H9 (cell line): ENCODE measurements at regions not wholly inside any gene's neighbourhood (a gene's known extent, or its start where the extent isn't known, plus 50 kb on each side); places are given as distances from the start of the nearest gene placed in this dataset.

Experiments
- DNase-seq: peaks from one replicate; pipeline ENCODE4 v3.0.0-alpha.2; 2017
- H2AFZ ChIP-seq: one replicate; pipeline ENCODE4 v1.6.1; 2013; ENCODE audit warnings: mild to moderate bottlenecking, low read length, control low read depth, moderate library complexity
- H2AK5ac ChIP-seq: 2 replicates; pipeline ENCODE4 v1.6.1; 2013; ENCODE audit warnings: low read length, control low read depth, mixed read lengths; ENCODE audit not compliant: insufficient read length
- H2BK120ac ChIP-seq: one replicate; pipeline ENCODE4 v1.6.1; 2013; ENCODE audit warnings: low read depth, mild to moderate bottlenecking, low read length, control low read depth, inconsistent platforms; ENCODE audit not compliant: poor library complexity, severe bottlenecking
- H2BK12ac ChIP-seq: 2 replicates; pipeline ENCODE4 v1.6.1; 2013; ENCODE audit warnings: low read length, control low read depth, mixed read lengths, low read depth; ENCODE audit not compliant: insufficient read length
- H2BK15ac ChIP-seq: 2 replicates; pipeline ENCODE4 v1.6.1; 2013; ENCODE audit warnings: low read depth, low read length, control low read depth
- H2BK20ac ChIP-seq: one replicate; pipeline ENCODE4 v1.6.1; 2013; ENCODE audit warnings: low read depth, mild to moderate bottlenecking, low read length, control low read depth, inconsistent platforms; ENCODE audit not compliant: poor library complexity, severe bottlenecking
- H2BK5ac ChIP-seq: 2 replicates; pipeline ENCODE4 v1.6.1; 2013; ENCODE audit warnings: low read length, control low read depth, mixed read lengths; ENCODE audit not compliant: insufficient read length
- H3K14ac ChIP-seq: 2 replicates; pipeline ENCODE4 v1.6.1; 2013; ENCODE audit warnings: low read length, control low read depth; ENCODE audit not compliant: insufficient read depth
- H3K18ac ChIP-seq: 2 replicates; pipeline ENCODE4 v1.6.1; 2013; ENCODE audit warnings: low read depth, mild to moderate bottlenecking, mixed read lengths, low read length, control low read depth; ENCODE audit not compliant: insufficient read length
- H3K23ac ChIP-seq: 2 replicates; pipeline ENCODE4 v1.6.1; 2013; ENCODE audit warnings: low read length, control low read depth, mixed read lengths, low read depth; ENCODE audit not compliant: insufficient read length
- H3K23me2 ChIP-seq: 2 replicates; pipeline ENCODE4 v1.6.1; 2013; ENCODE audit warnings: low read depth, mild to moderate bottlenecking, mixed read lengths, low read length, control low read depth; ENCODE audit not compliant: insufficient read length, poor library complexity, severe bottlenecking
- H3K27ac ChIP-seq: 2 replicates; pipeline ENCODE4 v1.5.1; 2013; ENCODE audit warnings: low read length, control low read depth, mixed read lengths, low read depth; ENCODE audit not compliant: insufficient read length
- H3K27me3 ChIP-seq: 2 replicates; pipeline ENCODE4 v1.6.1; 2013; ENCODE audit warnings: low read length, control low read depth, inconsistent platforms; ENCODE audit not compliant: insufficient read depth
- H3K4ac ChIP-seq: 2 replicates; pipeline ENCODE4 v1.6.1; 2013; ENCODE audit warnings: low read depth, mild to moderate bottlenecking, control low read depth, inconsistent platforms, low read length, moderate library complexity
- H3K4me1 ChIP-seq: 2 replicates; pipeline ENCODE4 v1.6.1; 2013; ENCODE audit warnings: low read length, control low read depth, inconsistent platforms; ENCODE audit not compliant: insufficient read depth
- H3K4me2 ChIP-seq: 2 replicates; pipeline ENCODE4 v1.6.1; 2013; ENCODE audit warnings: low read length, control low read depth, mixed read lengths; ENCODE audit not compliant: insufficient read length, insufficient read depth
- H3K56ac ChIP-seq: 2 replicates; pipeline ENCODE4 v1.6.1; 2013; ENCODE audit warnings: low read depth, mild to moderate bottlenecking, mixed read lengths, low read length, control low read depth; ENCODE audit not compliant: insufficient read length
- H3K79me1 ChIP-seq: 2 replicates; pipeline ENCODE4 v1.6.1; 2013; ENCODE audit warnings: low read depth, mild to moderate bottlenecking, moderate library complexity, low read length, control low read depth, inconsistent platforms; ENCODE audit not compliant: insufficient read depth, poor library complexity, severe bottlenecking
- H3K79me2 ChIP-seq: 2 replicates; pipeline ENCODE4 v1.6.1; 2013; ENCODE audit warnings: low read length, control low read depth, inconsistent platforms; ENCODE audit not compliant: insufficient read depth
- H3K9ac ChIP-seq: 2 replicates; pipeline ENCODE4 v1.6.1; 2013; ENCODE audit warnings: low read length, control low read depth, mixed read lengths; ENCODE audit not compliant: insufficient read length; ENCODE audit errors: extremely low read depth
- H3K9me3 ChIP-seq: one replicate; pipeline ENCODE4 v1.6.1; 2013; ENCODE audit warnings: low read depth, low read length, inconsistent platforms; ENCODE audit not compliant: control insufficient read depth
- H3T11ph ChIP-seq: one replicate; pipeline ENCODE4 v1.6.1; 2013; ENCODE audit warnings: mild to moderate bottlenecking, low read length, control low read depth, inconsistent platforms
- H4K20me1 ChIP-seq: one replicate; pipeline ENCODE4 v1.6.1; 2013; ENCODE audit not compliant: control insufficient read depth, insufficient read length, insufficient read depth
- H4K5ac ChIP-seq: 2 replicates; pipeline ENCODE4 v1.6.1; 2013; ENCODE audit warnings: low read depth, mild to moderate bottlenecking, mixed read lengths, low read length, control low read depth; ENCODE audit not compliant: insufficient read length
- H4K8ac ChIP-seq: replicated peaks from 2 replicates; pipeline ENCODE4 v1.6.1; 2013; ENCODE audit warnings: low read length, control low read depth, mixed read lengths, low read depth; ENCODE audit not compliant: insufficient read length
- H4K91ac ChIP-seq: 2 replicates; pipeline ENCODE4 v1.6.1; 2013; ENCODE audit warnings: low read depth, mild to moderate bottlenecking, moderate library complexity, mixed read lengths, low read length, control low read depth; ENCODE audit not compliant: insufficient read length
- H3K27ac Mint-ChIP-seq, 3 experiments: 2 replicates in 2 of 3; 3 replicates in 1 of 3; pipeline ENCODE4 v1.8.0; 2020 to 2021; ENCODE audit warnings: mixed read lengths in 3 of 3, mild to moderate bottlenecking in 1 of 3, moderate library complexity in 1 of 3
- H3K27me3 Mint-ChIP-seq: 2 replicates; pipeline ENCODE4 v1.8.0; 2021; ENCODE audit warnings: low read depth, mild to moderate bottlenecking, moderate library complexity, mixed read lengths
- H3K36me3 Mint-ChIP-seq, 3 experiments: 2 replicates in 2 of 3; 3 replicates in 1 of 3; pipeline ENCODE4 v1.8.0; 2020 to 2021; ENCODE audit warnings: low read depth in 3 of 3, mixed read lengths in 3 of 3; ENCODE audit not compliant: insufficient read depth in 1 of 3
- H3K4me1 Mint-ChIP-seq, 2 experiments: 2 replicates each; pipeline ENCODE4 v1.8.0; 2020; ENCODE audit warnings: mixed read lengths in 2 of 2
- H3K4me3 Mint-ChIP-seq, 2 experiments: 2 replicates in 1 of 2; 3 replicates in 1 of 2; pipeline ENCODE4 v1.8.0; 2020 to 2021; ENCODE audit warnings: mild to moderate bottlenecking in 2 of 2, mixed read lengths in 2 of 2, moderate library complexity in 1 of 2
- H3K9me3 Mint-ChIP-seq, 2 experiments: 2 replicates in 1 of 2; 3 replicates in 1 of 2; pipeline ENCODE4 v1.8.0; 2020; ENCODE audit warnings: mild to moderate bottlenecking in 2 of 2, mixed read lengths in 2 of 2, moderate library complexity in 1 of 2
- CTCF ChIP-seq: fragments of 200-600 bp; sonication (generic); conservative IDR thresholded peaks from 3 replicates; pipeline ENCODE4 v1.8.0; 2021; ENCODE audit warnings: antibody characterized with exemption, mild to moderate bottlenecking

GRCh38 chr2:195199864-195200263 lies 457.2 kb upstream of the SLC39A10 start:
- Histone ChIP-seq H3K18ac (no peak overlapping the region), H2BK5ac (no peak overlapping the region), H3K4ac (no peak overlapping the region), H2AK5ac (no peak overlapping the region), H3T11ph (no peak overlapping the region), H4K5ac (no peak overlapping the region), H3K27me3 (no peaks in the 10 kb centered on the region), H3K27ac (no peak overlapping the region), H3K9ac (no peak overlapping the region), H4K8ac (no peak overlapping the region), H3K23me2 (no peaks in the 10 kb centered on the region), H3K23ac (no peak overlapping the region), H3K56ac (no peak overlapping the region), H3K9me3 (no peaks in the 10 kb centered on the region), H4K20me1 (no peaks in the 10 kb centered on the region), H3K4me1 (no peaks in the 10 kb centered on the region), H2BK15ac (no peak overlapping the region), H2BK20ac (no peak overlapping the region), H3K14ac (no peak overlapping the region), H2BK12ac (no peak overlapping the region), H4K91ac (no peak overlapping the region), H3K79me2 (no peaks in the 10 kb centered on the region), H2BK120ac (no peak overlapping the region), H2AFZ (no peak overlapping the region), H3K79me1 (no peaks in the 10 kb centered on the region), H3K4me2 (no peak overlapping the region)
- DNase-seq: no peak
- Mint-ChIP-seq H3K27me3 (no peaks in the 10 kb centered on the region), H3K36me3 (no peaks in the 10 kb centered on the region), H3K4me3 (no peak overlapping the region), H3K27ac (no peak overlapping the region), H3K9me3 (no peaks in the 10 kb centered on the region), H3K4me1 (peaks cover 3 to 9% of the 10 kb centered on the region in 2 experiments)
- no peak for TF ChIP-seq CTCF
